ENCODE measurements at regions not wholly inside any gene's neighbourhood (a gene's known extent, or its start where the extent isn't known, plus 50 kb on each side); places are given as distances from the start of the nearest gene placed in this dataset.

- peak; percentile 33 for DNase-seq
Observed at GRCh38 chr5:158435161-158435616, 576.2 kb upstream of the CLINT1 start.

- DNase-seq = no peak
Observed at GRCh38 chr5:158434749-158435148, 575.8 kb upstream of the CLINT1 start.

DNA sequence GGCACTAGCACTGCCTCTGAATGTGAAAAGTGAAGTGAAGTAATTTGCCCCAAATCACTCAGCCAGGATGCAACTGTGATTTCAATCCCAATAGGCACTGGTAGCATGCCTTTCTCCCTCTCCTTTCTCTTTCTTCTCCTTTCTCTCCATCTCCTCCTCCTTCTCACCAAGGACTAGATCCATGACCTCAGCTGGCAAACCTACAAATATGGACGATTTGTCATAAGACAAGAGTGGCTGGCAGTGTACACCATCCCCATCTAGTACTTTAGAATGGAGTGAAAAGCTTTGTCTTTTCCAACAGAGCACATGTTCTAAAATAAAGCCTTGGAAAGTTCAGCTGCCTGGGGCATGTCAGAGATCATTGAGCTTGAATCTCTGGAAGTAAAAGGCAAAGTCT lies 574.7 kb upstream of the CLINT1 start:
- no peak for DNase-seq

DNA sequence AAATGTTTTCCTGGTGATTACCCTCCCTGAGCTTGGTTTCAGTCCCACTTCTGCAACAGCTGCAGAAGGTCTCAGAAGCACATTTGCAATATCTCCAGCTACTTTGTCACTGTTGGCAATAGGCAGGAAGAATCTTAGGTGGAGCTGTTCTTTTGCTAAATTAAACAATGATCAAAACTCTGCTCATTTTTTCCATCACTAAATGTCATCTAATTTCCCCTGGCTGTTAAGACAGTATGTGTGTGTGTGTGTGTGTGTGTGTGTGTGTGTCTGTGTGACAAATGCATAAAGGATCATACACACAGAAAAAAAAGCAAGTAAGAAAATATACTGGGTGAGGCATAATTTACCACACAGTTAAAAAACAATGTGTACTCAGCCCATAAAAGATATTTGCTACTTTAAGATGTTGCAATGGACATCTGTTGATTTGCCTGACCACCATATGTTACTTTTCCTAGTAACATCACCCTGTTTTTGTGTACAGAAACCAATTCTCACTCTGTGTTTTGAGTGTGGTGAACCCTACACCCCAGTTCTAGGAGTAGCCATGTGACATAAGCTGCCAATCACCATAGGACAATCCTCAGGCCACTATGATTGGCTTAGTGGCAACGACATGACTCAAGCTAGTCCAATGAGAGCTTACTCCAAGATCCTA lies 572.6 kb upstream of the CLINT1 start:
- DNase-seq = no peak

GRCh38 chr5:158430798-158431167 lies 571.8 kb upstream of the CLINT1 start:
- no peak for DNase-seq

DNA sequence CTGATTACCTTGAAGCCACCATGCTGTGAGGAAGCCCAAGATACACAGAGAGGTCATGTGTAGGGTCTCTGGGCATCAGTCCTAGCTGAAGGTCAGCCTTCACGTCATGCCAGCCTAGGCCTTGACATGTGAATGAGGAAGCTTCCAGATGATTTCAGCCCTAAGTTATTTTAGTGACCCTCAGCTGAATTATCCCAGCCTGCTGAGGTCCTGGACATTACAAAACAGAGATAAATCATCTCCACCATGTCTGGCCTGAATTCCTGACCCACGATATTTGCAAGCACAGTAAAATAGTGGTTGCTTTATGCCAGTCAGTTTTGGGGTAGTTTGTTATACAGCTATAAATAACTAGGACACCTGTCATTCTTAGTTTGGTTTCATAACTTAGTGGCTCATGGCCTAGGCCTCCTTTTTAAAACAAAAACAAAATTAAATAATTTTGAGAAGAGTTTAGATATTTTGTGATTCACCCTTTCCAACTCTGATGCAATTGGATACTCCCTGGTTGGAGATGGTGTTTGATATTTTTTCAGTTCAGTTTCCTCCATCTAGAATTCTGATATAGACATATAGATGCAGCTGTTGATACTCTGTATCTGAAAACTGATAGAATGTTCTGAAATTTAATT lies 571.3 kb upstream of the CLINT1 start:
- no peak for DNase-seq

DNA sequence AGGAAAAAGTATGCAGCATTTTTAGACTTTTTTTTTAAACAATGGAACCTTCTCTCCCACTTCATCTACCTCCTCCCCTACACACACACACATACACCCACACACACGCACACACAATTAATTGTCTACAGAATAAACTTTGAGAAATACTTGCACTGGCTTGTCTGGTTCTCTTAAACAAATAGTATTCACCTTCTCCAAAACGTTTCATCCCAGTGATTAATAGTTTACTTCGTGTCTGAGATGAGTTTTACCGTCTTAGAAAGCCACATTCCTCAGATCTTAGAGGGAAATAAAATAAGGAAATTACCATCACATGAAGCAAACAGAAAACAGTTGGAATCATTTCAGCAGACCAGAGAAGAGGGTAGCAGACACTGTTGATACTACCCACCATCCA lies 570.6 kb upstream of the CLINT1 start:
- DNase-seq = no peak

GRCh38 chr5:158423623-158424200 lies 564.8 kb upstream of the CLINT1 start:
- DNase-seq = no peak

GRCh38 chr5:158422653-158423515 lies 563.9 kb upstream of the CLINT1 start:
- no peak for DNase-seq

DNA sequence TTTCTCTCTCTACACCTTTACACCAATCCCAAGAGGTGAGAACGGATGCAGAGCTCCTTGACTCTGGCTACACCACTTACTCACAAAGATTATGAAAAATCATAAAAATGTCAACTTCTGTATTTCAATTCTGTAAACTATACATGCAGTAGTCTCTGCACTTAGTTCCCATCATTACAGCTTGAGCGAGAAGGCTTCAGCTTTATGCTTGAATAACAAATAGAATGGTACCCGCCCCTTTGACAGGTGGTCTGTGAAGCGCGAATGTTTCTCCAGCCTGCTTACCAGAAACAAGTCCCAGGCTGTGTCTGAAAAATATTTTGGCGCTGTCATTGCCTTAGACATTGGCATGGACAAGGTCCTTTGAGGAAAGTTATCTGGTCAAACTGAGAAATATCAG lies 562.4 kb upstream of the CLINT1 start:
- no peak for DNase-seq

GRCh38 chr5:158419186-158419585 lies 560.2 kb upstream of the CLINT1 start:
- no peak for DNase-seq

DNA sequence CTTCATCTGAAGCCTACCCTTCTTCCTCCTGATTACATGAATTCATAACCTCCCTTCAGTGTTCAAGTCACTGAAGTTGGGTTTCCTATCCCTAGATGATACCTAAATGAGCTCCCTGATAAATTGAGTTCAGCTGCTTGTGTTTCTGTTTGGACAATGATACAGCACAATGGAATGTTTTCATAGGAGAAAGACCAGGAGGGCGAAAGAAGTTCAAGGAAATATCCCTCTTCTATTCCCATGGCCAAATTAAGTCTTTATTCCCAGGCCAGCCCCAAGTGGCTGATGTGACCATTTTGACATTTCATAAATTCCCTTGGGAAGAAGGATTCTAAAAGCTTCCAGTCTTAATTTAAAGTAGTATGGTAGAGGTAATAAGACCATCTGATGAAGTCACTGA lies 555.8 kb upstream of the CLINT1 start:
- no peak for DNase-seq

GRCh38 chr5:158414333-158414762 lies 555.4 kb upstream of the CLINT1 start:
- no peak for DNase-seq

DNA sequence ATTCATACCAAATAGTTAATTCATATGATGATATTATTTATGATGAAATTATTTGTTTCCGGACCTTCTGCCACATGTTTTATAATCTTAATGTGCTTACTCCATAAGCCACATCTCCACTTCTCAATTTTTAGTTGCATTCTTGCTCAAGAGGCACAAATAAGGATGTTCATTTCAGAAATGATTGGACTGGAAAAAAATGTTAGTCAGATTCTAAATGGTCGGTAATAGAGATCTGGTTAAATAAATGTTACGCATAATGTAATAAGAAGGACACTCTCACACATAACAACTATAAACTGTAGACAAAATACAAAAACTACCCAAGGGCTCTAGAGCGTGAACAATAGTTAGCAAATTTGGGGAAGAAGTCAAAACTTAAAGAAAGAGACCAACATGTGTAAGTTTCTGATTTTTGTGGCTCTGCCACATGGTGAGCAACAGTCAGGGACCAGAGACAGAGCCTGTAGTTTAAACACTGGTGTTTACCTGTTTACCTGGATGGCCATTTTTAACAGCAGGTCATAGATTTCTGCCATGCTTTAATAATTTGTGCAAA lies 554.3 kb upstream of the CLINT1 start:
- DNase-seq = no peak

- DNase-seq = no peak
Observed at GRCh38 chr5:158410976-158411375, 552.0 kb upstream of the CLINT1 start.

DNA sequence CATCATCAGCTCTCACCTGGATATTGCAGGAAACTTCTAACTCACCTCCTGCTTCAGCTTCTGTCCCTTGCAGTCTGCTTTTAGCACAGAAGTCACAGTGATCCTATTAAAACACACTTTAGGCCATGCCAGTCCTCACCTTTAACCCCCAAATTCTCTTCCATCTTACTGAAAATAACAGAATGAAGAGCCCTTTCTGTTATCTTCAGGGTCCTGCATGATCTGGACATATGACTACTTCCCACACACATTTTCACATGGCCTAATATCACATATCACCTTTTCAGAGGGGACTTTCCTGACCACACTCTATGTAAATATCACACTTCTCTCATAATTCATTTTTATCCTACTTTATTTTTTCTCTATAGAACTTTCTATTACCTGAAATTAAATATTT lies 550.6 kb upstream of the CLINT1 start:
- DNase-seq = no peak

DNA sequence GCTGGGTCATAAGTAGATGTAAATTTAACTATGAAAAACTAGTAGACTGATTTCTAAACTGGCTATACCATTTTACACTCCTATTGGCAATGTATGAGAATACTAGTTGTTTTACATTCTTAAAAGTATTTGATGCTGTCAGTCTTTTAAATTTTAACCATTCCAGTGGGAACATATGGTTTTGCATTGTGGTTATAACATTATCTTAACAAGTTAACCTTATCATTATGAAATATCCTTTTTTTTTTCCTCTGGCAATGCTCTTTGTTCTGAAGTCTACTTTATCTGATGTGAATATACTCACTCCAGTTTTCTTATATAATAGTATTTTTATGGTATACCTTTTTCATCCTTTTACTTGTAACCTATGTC lies 548.9 kb upstream of the CLINT1 start:
- no peak for DNase-seq

GRCh38 chr5:158406884-158407823 lies 548.2 kb upstream of the CLINT1 start:
- DNase-seq = no peak

- no peak for DNase-seq
Observed at GRCh38 chr5:158398360-158399201, 539.6 kb upstream of the CLINT1 start.

GRCh38 chr5:158397278-158397677 lies 538.3 kb upstream of the CLINT1 start:
- no peak for DNase-seq

GRCh38 chr5:158394102-158394501 lies 535.2 kb upstream of the CLINT1 start:
- no peak for DNase-seq

Data from stimulated activated CD8-positive, alpha-beta memory T cell treated with anti-CD3 and anti-CD28 coated beads, Interleukin-4, amount 100 ng/mL, for 48 hours (primary cell).